CD4-positive, alpha-beta T cell (primary cell): ENCODE measurements at regions not wholly inside any gene's neighbourhood (a gene's known extent, or its start where the extent isn't known, plus 50 kb on each side); places are given as distances from the start of the nearest gene placed in this dataset.

Experiments used
- ATAC-seq: fragments of 200-7000 bp; cut with Tn5 transposase; one replicate; pipeline ENCODE4 v1.10.0; 2022; ENCODE audit warnings: mild to moderate bottlenecking; ENCODE audit not compliant: poor library complexity
- CTCF ChIA-PET: fragments of 350-600 bp; sonication (Branson Sonifier 250); formaldehyde crosslinking; loops from one replicate; lab custom pipeline; 2021; ENCODE audit warnings: antibody characterized with exemption, inconsistent platforms; lab: Charles Lee
- POLR2A ChIA-PET: fragments of 350-600 bp; sonication (Branson Sonifier 250); formaldehyde crosslinking; loops from one replicate; lab custom pipeline; 2021; ENCODE audit warnings: antibody characterized with exemption, inconsistent platforms; lab: Charles Lee
- DNase-seq, 14 experiments: peaks; one replicate each; pipeline ENCODE4 v3.0.0-alpha.2; 2013 to 2020; ENCODE audit warnings: mixed read lengths in 2 of 14
- H3K27ac ChIP-seq, 2 donors: one replicate each; pipeline versions ENCODE4 v1.5.1 to v1.7.0; 2013; ENCODE audit warnings: low read length in 2 of 2, low read depth in 1 of 2, mild to moderate bottlenecking in 1 of 2
- H3K27me3 ChIP-seq, 2 experiments: 1 replicate in 1 of 2; 2 replicates in 1 of 2; pipeline versions ENCODE4 v1.6.1 to v1.7.0; 2013; ENCODE audit warnings: low read length in 2 of 2, control low read depth in 1 of 2, mild to moderate bottlenecking in 1 of 2, moderate library complexity in 1 of 2; ENCODE audit not compliant: insufficient read depth in 2 of 2, control insufficient read depth in 1 of 2
- H3K36me3 ChIP-seq: one replicate; pipeline ENCODE4 v1.6.1; 2013; ENCODE audit warnings: low read length, control low read depth; ENCODE audit not compliant: insufficient read depth
- H3K4me1 ChIP-seq: one replicate; pipeline ENCODE4 v1.6.1; 2013; ENCODE audit warnings: low read length, control low read depth; ENCODE audit not compliant: insufficient read depth
- H3K4me3 ChIP-seq: one replicate; pipeline ENCODE4 v1.5.1; 2013; ENCODE audit warnings: mild to moderate bottlenecking, low read length, moderate library complexity
- H3K9me3 ChIP-seq, 2 experiments: 1 replicate in 1 of 2; 2 replicates in 1 of 2; pipeline versions ENCODE4 v1.6.1 to v1.7.0; 2013; ENCODE audit warnings: low read length in 2 of 2, mild to moderate bottlenecking in 2 of 2, control low read depth in 1 of 2, moderate library complexity in 1 of 2; ENCODE audit not compliant: control insufficient read depth in 1 of 2, insufficient read depth in 1 of 2
- H3K27ac Mint-ChIP-seq: one replicate; pipeline ENCODE4 v1.8.0; 2020; ENCODE audit warnings: mixed read lengths
- H3K27me3 Mint-ChIP-seq: one replicate; pipeline ENCODE4 v1.8.0; 2021; ENCODE audit warnings: mixed read lengths
- H3K36me3 Mint-ChIP-seq: one replicate; pipeline ENCODE4 v1.8.0; 2021; ENCODE audit warnings: low read depth, mixed read lengths
- H3K4me1 Mint-ChIP-seq: one replicate; pipeline ENCODE4 v1.8.0; 2021; ENCODE audit warnings: low read depth, mixed read lengths
- H3K4me3 Mint-ChIP-seq: one replicate; pipeline ENCODE4 v1.8.0; 2020; ENCODE audit warnings: mild to moderate bottlenecking, mixed read lengths
- H3K9me3 Mint-ChIP-seq: one replicate; pipeline ENCODE4 v1.8.0; 2020; ENCODE audit warnings: mixed read lengths
- intact Hi-C, 2 experiments: fragments of 100-400 bp; cut with DNase I in 1 of 2; cut with micrococcal nuclease in 1 of 2; formaldehyde crosslinking; loops; one replicate each; pipeline versions ENCODE4 v1.15.1 to v1.9.0; 2023 to 2025; cut with DNase I, micrococcal nuclease
- TF ChIP-seq, protein P1 (sequence below): fragments of 200-600 bp; IDR thresholded peaks from one replicate; pipeline ENCODE4 v1.8.0; 2022; ENCODE audit warnings: antibody characterized with exemption, mild to moderate bottlenecking

- Histone ChIP-seq H3K9me3 (no peaks in the 10 kb centered on the region), H3K27me3 (no peaks in the 10 kb centered on the region), H3K4me1 (no peaks in the 10 kb centered on the region), H3K27ac (no peak overlapping the region), H3K4me3 (no peak overlapping the region), H3K36me3 (no peaks in the 10 kb centered on the region)
- Mint-ChIP-seq H3K27me3 (peaks cover 4% of the 10 kb centered on the region), H3K36me3 (no peaks in the 10 kb centered on the region), H3K27ac (no peak overlapping the region), H3K4me1 (no peaks in the 10 kb centered on the region), H3K4me3 (no peak overlapping the region), H3K9me3 (peaks cover 5% of the 10 kb centered on the region)
- intact Hi-C loops: no loop called here
- TF ChIP-seq, protein P1, sequence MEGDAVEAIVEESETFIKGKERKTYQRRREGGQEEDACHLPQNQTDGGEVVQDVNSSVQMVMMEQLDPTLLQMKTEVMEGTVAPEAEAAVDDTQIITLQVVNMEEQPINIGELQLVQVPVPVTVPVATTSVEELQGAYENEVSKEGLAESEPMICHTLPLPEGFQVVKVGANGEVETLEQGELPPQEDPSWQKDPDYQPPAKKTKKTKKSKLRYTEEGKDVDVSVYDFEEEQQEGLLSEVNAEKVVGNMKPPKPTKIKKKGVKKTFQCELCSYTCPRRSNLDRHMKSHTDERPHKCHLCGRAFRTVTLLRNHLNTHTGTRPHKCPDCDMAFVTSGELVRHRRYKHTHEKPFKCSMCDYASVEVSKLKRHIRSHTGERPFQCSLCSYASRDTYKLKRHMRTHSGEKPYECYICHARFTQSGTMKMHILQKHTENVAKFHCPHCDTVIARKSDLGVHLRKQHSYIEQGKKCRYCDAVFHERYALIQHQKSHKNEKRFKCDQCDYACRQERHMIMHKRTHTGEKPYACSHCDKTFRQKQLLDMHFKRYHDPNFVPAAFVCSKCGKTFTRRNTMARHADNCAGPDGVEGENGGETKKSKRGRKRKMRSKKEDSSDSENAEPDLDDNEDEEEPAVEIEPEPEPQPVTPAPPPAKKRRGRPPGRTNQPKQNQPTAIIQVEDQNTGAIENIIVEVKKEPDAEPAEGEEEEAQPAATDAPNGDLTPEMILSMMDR: no peak
- ChIA-PET CTCF (no interaction called here), POLR2A (no interaction called here)
- no peak for DNase-seq
- ATAC-seq: no peak
These were observed 156.4 kb upstream of the COL21A1 start for GRCh38 chr6:56403745-56404144.

DNA sequence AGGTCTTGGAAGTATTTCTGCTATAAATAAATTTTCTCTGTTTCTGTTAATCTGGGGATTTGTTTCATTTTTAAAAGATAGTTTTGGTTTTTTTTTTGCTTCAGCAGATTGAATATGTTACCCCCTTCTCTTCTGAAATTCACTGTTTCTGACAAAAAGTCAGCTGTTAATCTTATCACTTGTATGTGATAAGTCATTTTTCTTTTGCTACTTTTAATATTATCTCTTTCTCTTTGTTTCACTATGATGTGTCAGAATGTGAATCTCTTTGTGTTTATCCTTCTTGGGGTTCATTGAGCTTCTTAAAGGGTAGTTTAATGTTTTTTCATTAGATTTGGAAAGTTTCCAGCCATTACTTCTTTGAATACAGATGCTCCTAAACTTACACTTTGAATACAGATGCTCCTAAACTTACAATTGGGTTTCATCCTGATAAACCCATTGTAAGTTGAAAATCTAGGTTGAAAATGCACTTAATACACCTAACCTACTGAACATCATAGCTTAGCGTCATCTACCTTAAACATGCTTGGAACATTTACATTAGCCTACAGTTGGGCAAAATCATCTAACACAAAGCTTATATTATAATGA lies 154.2 kb upstream of the COL21A1 start:
- Mint-ChIP-seq H3K36me3 (no peaks in the 10 kb centered on the region), H3K9me3 (peaks cover 5% of the 10 kb centered on the region), H3K4me1 (no peaks in the 10 kb centered on the region), H3K4me3 (no peak overlapping the region), H3K27ac (no peak overlapping the region), H3K27me3 (peaks cover 4% of the 10 kb centered on the region)
- ChIA-PET POLR2A (no interaction called here), CTCF (interaction anchor here (0.9 kb wide), 1 partner anchor 15 kb away, joined by 3 read pairs; no protein-coding TSS in a partner anchor)
- TF ChIP-seq, protein P1: no peak
- Histone ChIP-seq H3K27ac (no peak overlapping the region), H3K27me3 (no peaks in the 10 kb centered on the region), H3K36me3 (no peaks in the 10 kb centered on the region), H3K4me3 (no peak overlapping the region), H3K4me1 (no peaks in the 10 kb centered on the region), H3K9me3 (no peaks in the 10 kb centered on the region)
- no peak for DNase-seq
- no peak for ATAC-seq
- intact Hi-C loops: no loop called here

DNA sequence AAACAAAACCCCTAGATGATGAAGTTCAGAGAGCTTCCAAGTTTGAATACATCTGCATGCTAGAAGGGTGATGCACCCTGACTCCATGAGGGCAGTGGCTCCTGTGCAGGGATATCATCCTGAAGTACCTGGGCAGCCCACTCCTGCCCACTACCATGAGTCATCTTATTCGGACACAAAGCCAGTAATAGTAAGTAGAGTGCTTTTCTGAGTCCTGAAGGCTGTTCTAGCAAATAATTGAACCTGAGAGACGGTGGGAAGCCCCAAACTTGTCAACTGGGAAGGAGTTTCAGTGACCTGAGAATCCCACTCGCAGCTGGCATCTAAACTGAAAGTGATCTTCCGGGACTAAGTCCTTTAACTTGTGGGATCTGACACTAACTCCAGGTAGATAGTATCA lies 152.9 kb upstream of the COL21A1 start:
- TF ChIP-seq, protein P1: no peak
- no peaks in the 10 kb centered on the region for H3K36me3 ChIP-seq
- H3K9me3 ChIP-seq: no peaks in the 10 kb centered on the region
- peaks cover 2% of the 10 kb centered on the region for H3K27me3 Mint-ChIP-seq
- H3K9me3 Mint-ChIP-seq: peaks cover 5% of the 10 kb centered on the region
- no peaks in the 10 kb centered on the region for H3K27me3 ChIP-seq
- intact Hi-C loops: no loop called here
- ATAC-seq (no peak), DNase-seq (no peak)
- no peak overlapping the region for H3K27ac Mint-ChIP-seq
- no peaks in the 10 kb centered on the region for H3K4me1 Mint-ChIP-seq
- H3K4me1 ChIP-seq: no peaks in the 10 kb centered on the region
- ChIA-PET POLR2A (no interaction called here), CTCF (no interaction called here)
- no peak overlapping the region for H3K4me3 ChIP-seq
- no peak overlapping the region for H3K4me3 Mint-ChIP-seq
- no peak overlapping the region for H3K27ac ChIP-seq
- no peaks in the 10 kb centered on the region for H3K36me3 Mint-ChIP-seq
